Fibroblast of upper back skin (primary cell): ENCODE measurements at regions not wholly inside any gene's neighbourhood (a gene's known extent, or its start where the extent isn't known, plus 50 kb on each side); places are given as distances from the start of the nearest gene placed in this dataset.
"Not testable (repeated sequence)": the region's sequence is repeated elsewhere in the genome, so short reads cannot be mapped to it uniquely, and the experiment has no call there.

Source experiments
- DNase-seq: peaks from one replicate; pipeline ENCODE4 v3.0.0-alpha.2; 2013

- no peak for DNase-seq
Measured at GRCh38 chr6:22129751-22130150, 167.1 kb downstream of the PRL start.

DNA sequence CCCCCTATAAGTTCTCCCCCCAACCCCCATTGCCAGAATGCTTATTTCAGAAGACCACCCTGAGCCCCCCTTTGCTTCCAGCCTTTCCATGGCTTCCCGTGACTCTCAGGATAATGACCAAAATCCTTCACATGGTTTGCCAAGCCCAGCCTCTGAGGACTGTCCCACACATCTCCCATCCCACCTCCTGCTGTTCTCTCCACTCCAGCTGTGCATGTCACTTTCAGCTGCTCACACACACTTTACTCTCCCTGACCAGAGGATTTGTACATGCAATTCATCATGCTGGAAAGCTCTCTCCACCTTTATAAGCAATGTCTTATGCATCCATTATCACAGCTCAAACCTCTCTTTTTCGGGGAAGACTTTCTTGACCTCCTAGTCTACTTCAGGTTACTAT lies 164.2 kb downstream of the PRL start:
- no peak for DNase-seq

DNA sequence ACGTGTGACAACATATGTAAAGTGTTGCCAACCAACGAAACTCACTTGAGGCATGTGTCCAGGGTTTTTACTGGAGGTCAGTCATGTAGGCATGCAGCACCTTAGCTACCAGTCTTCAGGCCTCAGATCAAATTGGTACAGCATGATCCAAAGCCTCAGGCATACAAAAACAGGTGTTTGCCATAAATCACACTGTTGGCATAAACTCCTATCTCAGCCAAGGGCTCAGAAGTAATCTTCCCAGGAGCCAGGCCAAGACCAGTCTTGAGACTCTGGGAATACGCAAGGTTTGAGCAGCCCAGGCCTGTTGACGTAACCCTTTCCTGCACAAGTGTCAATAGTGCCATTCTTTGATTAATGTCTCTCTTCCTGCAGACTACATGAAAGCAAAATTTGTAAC lies 163.5 kb downstream of the PRL start:
- no peak for DNase-seq

DNA sequence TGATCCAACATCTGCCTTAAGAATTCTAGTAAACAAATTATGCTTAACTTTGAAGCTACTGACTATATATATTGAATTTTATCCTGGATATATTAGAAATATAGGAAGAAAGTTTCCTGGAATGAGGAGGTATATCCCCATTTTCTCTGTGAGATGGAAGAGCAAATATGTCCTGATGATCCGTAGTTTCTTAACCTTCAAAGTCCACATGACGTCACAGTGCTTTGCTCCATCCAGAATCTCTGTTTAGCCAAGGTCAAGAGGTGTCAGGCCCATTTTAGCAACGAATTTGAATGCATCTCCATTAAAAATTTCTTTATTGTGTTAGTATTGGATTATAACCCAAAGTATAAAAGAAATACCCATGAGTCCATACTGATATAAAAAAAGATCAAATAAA lies 162.5 kb downstream of the PRL start:
- no peak for DNase-seq

DNA sequence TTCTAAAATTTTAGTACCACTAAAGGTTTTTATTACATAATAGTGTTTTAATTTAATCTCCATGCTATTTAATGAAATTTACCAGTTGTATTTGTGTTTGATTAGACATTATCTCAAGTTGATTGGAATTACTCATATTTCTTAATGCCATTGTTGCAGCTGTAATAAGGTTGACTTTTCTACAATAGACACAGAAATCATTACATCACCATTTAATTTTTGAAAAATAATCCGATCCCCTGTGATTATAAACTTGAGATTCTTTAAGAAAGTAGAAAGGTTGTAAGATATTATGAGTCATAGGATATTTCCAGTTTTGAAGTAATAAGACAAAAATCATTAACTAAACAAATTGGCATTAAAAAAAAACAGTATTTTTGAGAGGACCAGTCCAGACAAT lies 161.4 kb downstream of the PRL start:
- DNase-seq: no peak

- not testable (repeated sequence) for DNase-seq
Measured at GRCh38 chr6:22140736-22141135, 156.1 kb downstream of the PRL start.

DNA sequence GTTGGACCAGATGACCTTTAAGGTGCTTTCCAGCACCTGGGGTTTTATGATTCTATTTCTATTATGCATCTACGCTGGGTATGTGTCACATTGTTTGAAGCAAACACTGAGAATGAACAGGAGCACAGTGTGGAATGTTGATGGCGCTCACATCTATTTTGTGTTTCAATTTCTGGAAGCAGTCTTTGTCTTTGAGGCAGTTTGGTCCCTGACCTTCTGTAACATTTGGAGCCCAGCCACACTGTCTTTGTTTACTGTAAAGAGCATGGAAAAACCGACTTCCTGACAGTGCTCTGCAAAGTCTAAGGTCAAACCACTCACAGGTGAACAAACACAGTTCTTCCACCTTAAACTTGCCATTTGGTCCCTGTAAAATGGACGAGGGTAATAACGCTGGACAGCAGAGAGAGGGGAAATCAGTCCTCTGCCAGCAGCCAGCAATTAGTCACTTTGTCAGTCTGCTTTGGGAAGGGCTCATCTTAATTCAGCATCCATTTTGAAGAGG lies 155.5 kb downstream of the PRL start:
- DNase-seq: no peak

DNA sequence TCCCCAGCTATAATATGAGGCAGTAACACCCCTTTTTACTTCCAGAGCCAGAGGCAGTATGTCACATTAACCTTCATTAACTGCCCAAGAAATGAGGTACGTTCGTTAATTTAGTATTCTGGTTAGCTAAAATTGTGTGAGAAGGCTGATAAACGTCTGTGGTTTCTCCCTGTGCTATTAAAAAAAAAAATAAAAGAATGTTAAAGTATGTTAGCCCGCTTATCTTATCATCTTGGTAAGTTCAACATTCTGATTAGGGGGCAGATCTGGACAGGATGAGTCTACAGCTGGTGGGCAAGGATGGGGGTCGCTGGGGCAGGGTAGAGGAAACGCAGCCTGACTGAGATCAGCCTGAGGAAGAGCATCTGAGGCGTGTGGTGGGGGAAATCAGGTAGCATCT lies 154.0 kb downstream of the PRL start:
- DNase-seq: no peak

- no peak for DNase-seq
Measured at GRCh38 chr6:22145376-22145775, 151.5 kb downstream of the PRL start.

GRCh38 chr6:22145823-22146677 lies 150.8 kb downstream of the PRL start:
- DNase-seq: peak; percentile 93

DNA sequence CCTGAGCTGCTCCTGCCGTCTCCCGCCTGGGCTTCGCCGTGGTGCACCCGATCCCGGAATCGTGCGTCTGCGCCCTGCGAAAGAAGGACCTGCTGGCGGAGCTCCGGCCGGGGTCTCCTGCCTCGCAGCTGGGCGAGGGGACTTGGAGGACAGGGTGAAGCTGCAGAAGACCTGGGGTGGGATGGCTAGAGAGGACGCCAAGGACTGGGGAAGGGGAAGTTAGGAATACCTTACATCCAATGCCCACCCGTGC lies 150.2 kb downstream of the PRL start:
- DNase-seq: no peak

DNA sequence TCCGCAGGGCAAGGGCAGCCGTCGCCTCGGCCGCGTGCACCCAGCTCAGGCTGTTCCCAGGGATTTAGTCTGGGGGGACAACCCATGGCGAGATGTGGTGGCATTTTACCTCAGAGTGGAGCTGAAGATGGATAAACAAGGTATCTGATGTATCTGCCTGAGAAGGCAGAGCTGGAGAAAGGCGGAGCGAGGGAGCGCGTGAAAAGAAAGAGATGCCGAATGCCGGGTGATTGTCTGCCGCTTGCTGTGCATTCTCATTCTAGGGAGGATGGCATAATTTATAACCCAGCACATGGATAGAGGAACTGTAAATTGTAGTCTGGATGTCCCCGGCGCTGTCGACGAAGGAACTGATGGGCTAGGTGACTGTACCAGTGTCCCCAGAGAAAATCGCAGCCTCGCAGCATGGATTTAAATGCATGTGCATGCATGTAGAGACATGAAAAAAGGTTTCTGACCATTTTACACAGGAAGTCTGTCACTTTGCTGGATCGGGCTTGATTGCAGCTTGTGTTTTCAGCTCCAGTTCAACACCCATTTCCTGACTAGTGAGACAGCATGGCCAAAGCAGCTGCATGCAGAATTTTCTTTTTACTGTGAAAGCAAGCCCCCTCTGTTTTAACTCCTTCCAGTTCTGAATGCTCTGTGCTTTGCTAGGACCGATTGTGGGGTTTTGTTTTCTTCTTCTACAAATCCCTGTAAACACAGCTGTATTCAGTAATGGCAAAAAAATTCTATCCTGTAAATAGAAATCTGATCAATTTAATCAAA lies 149.7 kb downstream of the PRL start:
- DNase-seq: peak; percentile 28

GRCh38 chr6:22147921-22148776 lies 148.7 kb downstream of the PRL start:
- peak; percentile 86 for DNase-seq

DNA sequence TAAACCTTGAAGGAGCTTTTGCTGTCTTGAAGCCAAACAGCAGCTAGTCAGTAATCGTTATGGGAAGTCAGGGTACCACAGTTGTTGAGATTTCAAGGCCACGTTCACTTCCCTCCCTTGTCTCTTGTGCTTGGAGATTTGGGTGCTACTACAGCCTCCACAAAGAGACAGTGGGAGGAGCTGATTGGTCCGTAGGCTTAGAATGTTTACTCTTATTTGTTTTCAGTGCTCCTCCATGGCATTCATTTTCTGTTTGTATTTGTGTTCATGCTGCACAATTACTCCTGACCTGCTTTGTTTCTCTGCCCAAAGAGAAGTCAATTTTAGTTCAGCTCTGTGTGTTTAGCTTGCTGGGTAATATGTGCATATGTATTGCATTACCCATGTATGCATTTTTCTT lies 147.7 kb downstream of the PRL start:
- DNase-seq: no peak

- DNase-seq: no peak
Measured at GRCh38 chr6:22149501-22150367, 147.1 kb downstream of the PRL start.

DNA sequence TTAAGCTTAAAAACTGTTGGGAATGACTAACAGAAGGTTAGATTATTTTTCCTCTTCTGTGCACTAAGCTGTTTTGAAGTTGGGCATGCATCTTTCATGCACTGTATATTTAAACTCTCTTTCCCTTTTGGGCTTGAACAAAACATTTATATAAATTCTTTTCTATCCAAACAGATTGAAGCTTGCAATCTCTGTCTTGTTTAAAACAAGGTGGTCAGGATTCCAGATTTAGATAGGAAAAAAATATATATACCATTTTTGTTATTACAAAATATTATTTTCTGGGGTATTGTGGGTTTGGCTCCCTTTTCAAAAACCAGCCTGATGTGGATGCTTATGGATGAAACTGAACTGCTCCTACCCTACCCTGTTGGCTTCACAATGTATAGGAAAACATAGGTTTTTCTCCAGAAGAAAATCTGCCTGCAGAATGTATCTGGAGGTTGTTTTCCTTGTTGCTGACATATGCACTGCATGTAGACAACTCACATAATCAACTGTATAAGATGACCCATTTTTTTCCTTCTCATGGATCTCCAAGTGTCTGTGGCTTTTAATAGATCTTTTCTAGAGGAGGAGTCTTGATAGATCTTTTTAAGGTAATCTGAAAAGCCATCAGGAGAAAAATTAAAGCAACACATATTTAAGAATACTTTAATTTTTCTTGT lies 146.3 kb downstream of the PRL start:
- no peak for DNase-seq

GRCh38 chr6:22151892-22152291 lies 144.9 kb downstream of the PRL start:
- no peak for DNase-seq

- no peak for DNase-seq
Measured at GRCh38 chr6:22152841-22153240, 144.0 kb downstream of the PRL start.

DNA sequence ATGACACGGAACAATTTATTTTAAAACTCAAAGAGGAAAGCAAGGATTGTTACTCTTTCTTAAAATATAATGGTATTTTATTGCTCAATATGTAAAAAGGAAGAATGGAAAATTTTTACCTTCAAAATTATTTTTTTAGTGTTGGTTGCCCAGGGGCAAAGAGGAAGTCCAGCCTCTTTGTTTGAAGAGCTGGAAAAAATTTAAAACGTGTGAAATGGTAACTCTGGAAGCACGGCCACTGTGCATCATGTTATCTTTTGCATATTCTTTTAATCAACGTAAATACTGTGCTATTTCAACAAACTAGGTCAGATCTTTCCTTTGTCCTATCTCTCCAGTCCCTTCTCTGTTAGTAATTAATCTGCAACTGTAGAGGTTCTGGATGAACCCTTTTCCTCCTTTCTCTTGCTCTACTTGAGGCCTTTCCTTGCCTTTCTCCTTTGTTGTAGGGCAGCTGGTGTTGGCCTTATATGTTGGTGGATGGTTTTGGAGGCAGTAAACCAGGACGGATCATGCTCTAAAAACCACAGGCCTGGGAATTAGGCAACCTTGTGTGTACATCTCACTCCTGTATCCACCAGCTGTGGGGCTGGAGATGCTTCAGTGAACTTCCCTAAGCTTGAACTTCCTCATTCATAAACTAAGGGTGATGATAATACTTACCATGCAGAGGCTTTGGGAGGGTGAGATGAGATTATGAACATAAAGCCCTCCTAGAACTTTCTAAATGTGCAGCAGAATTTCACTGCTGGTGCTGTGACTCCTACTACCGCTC lies 143.3 kb downstream of the PRL start:
- no peak for DNase-seq

- DNase-seq: no peak
Measured at GRCh38 chr6:22155551-22155950, 141.3 kb downstream of the PRL start.

DNA sequence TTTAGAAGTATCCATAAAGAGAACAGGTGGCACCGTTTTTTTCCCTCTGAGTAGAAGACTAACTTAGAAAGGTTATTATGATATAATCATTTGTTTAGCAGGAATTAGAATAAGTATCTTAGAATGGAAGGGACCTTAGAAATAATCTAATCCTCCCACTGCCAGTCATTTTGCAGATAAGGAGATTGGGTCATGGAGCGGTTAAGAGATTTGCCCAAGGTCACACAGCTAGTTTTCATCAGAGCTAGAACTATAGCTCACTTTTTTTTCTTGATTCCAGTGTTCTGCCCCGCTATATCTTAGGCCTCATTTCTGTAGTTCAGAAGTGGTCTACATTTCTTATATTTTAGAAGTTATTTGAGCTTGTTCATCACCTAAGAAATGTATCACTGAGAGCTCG lies 139.6 kb downstream of the PRL start:
- no peak for DNase-seq
